Epidermal melanocyte (primary cell): ENCODE measurements at regions not wholly inside any gene's neighbourhood (a gene's known extent, or its start where the extent isn't known, plus 50 kb on each side); places are given as distances from the start of the nearest gene placed in this dataset.
"Not testable (repeated sequence)": the region's sequence is repeated elsewhere in the genome, so short reads cannot be mapped to it uniquely, and the experiment has no call there.

Experiments
- DNase-seq: peaks from one replicate; pipeline ENCODE4 v3.0.0; 2011; ENCODE audit warnings: low spot score; ENCODE audit not compliant: insufficient read length

DNA sequence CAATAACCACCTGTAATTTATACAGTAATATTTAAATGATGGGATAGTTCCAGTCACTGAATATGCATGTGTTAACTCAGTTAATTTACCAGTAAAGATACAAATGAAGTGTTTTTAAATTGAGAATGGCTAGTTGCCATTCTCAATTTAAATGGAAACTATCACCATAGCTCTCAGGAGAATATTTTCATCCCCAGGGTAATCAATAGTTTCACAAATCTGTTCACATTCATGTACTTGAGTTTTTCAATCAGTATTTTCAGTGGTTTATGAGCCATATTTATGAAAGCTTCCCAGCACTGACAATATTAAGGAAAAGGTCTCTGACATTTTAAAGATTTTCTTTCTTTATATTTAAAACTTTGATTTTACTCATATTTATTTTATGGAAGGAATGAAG is 439.3 kb downstream of the MAT2B start:
- no peak for DNase-seq

DNA sequence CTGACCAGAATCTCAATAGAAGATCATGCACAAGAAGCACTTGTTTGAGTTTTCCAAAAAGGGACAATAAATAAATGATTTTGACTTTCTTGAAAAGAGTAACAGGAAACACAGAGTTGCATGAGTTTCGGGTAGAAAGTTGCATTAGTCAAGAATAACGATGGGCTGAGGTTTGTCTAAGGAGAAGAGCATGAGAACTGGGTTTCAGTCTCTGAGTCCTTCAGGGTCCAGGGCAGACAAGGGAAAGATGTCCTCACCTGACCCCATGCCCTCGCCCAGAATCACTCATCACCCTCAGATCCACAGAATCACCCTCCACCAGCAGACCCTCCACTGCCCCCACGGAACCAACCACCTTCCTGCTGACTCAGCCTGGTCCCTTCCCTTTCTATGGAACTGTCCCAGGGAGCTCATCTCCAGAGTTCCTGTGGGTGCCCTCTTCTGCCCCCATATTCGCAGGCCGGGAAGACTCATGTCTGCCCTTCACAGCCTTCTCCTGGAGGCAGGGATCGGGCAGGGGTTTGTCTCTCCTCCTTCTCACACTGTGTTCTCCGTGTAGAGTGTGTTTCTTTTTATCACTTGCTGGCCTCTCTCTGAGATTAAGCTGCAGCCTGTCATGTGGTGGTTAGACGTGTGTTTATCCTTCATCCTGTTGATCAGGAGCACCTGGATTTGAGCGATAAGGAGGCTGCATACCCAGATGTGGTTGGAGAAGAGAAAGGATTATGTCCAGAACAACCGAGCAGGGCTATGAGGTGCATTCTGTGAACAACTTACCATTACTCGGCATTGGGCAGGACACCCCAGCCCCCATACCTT is 442.6 kb downstream of the MAT2B start:
- no peak for DNase-seq

DNA sequence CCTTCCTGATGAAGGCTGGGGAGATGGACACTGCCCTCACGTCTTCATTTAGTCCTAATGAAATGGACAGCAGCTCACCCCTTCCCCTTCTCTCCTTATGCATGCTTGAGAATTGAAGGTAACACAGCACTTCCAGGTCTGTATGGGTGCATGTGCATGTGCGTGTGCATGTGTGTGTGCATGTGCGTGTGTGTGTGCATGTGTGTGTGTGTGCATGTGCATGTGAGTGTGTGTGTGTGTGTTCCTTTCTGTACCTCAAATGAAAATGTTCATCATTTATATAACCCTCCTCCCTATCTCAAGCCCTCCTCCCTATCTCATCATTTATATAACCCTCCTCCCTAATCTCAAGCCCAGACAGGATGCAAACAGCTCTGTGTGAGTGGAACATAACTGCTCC is 444.8 kb downstream of the MAT2B start:
- DNase-seq = no peak

DNA sequence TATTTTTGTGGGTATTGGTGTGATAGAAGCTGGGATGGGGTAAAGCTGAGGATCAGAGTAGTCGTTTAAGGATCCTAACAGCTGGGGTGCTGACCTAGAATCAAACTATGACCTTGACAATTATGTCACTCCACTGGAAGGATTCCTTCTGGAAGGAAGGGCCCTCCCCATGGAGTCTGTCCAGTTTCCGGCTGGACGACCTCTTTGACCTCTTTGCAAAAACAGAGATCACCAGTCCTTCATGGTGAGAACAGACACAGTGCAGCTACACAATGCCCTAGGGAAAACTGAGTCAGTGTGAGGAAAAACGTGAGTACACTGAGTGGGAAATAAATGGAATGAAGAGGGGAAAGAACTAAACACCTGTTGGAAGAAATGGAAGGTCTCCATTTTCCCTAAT is 445.6 kb downstream of the MAT2B start:
- DNase-seq = no peak

DNA sequence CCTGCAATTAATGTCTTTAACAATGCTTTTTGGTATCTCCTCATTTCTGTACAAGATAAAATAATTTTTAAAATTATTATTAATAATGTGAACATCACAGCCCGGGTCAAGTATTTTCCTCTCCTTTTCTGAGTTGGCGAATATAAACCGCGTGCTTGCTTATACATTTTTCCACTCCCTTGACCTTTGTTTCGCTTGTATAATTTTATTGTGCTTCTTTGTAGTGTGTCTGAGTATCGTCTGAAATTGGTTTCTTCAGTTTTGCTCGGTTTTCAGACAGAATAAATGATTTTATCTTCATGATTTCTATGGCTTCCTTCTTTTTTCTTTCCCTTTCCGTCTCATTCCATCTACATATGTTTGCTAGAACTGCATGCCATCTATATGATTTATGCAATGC is 448.5 kb downstream of the MAT2B start:
- no peak for DNase-seq

DNA sequence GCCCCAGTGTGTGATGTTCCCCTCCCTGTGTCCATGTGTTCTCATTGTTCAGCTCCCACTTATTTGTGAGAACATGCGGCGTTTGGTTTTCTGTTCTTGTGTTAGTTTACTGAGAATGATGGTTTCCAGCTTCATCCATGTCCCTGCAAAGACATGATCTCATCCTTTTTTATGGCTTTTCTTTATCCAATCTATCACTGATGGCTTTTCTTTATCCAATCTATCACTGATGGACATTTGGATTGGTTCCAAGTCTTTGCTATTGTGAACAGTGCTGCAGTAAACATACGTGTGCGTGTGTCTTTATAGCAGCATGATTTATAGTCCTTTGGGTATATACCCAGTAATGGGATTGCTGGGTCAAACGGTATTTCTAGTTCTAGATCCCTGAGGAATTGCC is 455.8 kb downstream of the MAT2B start:
- DNase-seq = not testable (repeated sequence)

DNA sequence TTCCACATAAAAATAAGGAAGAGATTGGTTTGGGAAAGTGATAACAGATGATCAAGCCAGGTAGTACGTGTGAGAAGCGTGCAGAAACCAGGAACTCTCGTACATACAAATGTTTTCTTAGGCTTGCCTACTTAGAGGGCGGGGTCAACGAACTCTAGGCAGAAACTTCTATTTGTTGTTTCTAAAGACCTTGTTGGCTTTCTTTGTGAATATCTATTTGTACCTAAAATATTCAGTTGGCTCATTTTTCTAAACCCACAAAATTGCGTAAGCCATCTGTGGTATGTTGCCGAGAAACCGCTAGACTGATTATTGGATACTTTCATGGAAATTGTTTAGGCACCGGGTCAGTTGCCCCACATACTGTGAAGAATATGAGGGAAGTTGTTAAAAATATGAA is 458.5 kb downstream of the MAT2B start:
- DNase-seq = no peak

DNA sequence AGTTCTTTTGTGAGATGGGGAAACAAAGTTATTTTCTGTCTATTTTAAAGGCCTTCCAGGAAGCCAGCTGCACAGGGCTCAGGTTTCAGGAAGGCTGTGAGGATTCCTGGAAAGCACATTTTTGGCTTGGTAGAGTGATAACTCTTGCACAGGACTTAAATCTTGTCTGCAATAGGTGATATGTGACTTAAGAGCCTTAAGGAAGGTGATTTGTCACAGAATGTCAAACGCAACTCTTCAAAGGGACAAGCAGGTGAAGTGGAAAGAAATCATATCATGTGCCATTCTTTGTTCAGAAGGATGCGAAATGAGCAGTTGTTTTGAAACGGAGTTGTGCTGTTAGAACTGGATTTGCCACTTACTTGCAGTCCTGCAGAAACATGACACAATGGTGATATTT is 459.3 kb downstream of the MAT2B start:
- no peak for DNase-seq

DNA sequence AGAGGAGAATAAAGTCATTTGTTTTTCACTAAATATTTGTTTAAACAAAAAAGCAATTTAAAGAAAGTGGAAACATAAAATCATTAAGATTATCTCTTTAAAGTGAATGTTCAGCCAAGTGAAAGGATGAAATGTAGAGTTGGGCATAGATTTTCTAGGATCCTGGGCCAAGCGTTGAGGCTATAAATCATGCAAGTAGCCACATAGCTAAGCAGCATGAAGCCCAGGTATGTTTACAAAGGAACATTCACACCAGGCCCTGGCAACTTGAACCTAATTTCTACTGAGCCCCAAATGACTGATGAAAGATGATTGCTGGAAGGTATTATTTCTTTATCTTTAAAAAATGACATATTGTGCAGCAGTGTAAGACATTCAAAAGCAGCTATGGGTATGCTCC is 461.8 kb downstream of the MAT2B start:
- DNase-seq = no peak

DNA sequence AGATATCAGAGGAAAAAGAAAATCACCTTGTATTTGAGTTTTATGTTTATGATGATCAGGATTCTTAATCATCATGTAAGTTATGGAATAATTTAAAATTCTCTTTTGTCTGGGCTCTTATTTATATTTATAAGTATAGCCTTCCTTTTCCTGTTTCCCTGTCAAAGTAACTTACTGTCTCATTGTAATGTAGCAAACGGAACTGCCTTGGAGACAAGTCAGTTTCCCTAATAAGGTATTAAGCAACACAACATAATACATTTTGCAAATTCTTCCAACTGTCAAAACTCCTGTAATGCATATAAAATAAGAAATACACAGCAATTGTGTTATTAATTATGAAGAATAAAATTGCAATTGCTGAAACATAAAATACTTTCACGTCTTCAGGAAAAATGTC is 463.2 kb downstream of the MAT2B start:
- no peak for DNase-seq

DNA sequence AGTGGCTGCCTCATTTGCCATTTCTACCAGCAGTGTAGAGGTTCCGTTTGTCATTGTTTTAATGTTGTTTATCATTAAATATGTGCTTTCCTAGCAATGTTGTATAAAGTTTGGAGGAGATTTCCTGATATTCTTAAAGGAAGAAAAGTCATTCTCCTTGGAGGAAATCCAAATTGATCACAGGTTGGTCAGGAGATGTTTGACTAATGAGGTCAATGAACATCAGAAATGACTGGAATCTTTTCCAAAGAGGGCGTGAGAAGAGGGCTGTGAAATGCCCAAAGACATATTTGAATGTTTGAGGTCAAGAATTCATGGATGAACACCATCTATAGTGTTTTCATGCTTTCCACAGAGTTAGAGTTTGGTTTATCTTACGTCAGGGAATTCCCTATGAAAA is 471.3 kb downstream of the MAT2B start:
- DNase-seq = no peak

DNA sequence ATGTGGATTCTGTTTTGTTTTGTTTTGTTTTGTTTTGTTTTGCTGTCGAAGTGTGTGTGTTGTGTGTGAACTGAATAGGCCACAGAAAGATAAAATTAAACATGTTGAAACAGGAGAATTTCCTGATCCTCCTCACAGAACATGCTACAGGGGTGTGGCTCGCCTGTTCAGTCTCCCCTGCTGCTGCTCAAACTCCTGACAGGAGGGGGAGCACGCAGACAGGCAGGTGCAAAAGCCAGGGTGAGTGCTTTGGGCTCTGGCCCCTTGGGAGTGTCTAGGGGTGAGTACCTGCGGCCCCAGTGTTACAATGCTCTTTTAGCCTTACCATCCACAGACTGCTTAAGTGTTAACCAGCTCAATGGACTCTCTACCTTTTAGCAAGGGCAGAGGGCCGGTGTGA is 473.5 kb downstream of the MAT2B start:
- no peak for DNase-seq

DNA sequence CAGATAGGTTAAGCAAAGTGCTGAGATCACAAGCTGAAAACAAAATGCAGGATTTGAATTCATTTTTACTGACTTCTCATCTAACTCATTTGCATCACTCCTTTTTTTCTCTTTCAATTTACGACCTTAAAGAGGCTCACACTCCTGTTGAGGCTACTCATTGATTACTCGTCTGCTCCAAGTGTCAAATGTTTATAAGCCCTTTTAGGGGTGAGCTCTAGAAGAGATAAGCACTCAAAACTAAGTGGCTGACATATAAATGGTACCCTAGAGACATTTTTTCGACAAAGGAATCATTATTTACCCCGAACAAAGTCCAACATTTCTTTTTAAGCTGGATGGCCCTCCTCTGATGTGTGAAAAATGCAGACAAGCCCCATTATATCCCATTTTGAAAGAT is 483.1 kb downstream of the MAT2B start:
- no peak for DNase-seq

DNA sequence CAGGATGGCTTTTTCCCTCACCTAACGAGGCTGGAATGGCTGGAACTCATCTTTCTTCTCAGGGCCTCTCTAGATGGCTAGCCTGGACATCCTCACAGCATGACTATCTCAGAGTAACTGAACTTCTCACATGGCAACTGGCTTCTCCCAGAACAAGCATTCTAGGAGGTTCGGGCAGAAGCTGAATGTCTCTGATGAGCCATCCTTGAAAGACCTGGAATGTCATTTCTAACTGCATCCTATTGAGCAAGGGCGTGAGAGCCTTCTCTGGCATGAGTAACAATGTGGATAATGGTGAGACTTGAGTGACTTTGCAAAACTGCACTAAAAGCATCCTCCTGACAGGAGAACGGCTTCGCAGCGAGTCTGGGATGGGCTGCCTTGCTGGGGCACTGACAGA is 487.7 kb downstream of the MAT2B start:
- no peak for DNase-seq

DNA sequence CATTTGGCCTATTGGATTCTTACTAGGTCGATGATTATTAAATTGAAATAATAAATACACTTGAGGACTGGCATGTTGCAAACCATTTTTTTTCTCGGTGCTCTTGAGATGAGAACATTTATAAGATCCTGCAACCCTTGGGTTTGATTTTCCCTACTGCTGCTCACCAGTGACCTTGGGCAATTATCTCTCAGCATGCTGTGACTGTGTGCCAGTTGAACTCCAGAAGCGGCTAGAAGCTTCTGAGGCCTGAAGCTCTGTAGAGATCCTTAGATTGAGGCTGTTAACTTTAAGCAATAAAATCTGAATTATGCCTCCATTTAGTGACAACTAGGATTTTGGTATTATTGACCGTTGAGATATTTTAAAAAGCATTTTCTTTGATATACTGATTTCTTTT is 489.8 kb downstream of the MAT2B start:
- no peak for DNase-seq

DNA sequence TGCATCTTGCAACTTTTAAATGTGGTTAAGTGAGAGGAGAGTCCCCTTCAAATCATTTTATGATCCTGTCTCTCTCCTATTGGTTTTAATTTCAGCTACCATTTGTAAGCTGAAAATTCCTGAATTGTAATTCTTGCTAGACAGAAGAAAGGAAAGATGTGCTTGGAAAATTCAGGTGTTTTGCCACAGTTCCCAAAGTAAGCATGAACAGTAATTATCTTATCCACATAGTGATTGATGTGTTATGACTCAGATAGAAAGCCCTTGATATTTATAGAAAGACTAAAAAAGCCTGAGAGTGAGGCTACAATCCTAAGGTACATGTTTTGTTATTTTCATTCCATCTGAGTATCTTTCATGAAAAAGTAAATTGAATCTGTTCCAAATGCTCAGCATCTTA is 492.5 kb downstream of the MAT2B start:
- no peak for DNase-seq

DNA sequence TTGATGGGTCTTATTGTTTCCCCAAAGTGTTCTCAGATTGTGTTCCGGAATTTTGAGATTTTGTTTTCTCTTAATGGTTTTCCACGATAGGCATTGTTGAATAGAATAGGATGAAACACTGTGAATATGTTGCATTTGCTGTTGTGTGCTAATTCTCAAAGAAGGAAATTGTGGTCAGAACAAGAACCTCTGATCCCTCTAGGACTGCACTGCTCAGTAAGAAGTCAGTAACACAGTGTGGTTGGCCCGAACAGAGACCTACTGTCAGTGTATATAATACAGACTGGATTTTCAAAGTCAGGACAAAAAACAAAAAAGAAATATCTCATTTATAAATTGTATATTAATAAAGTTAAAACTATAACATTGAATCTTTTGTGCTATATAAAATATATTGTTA is 494.8 kb downstream of the MAT2B start:
- no peak for DNase-seq

DNA sequence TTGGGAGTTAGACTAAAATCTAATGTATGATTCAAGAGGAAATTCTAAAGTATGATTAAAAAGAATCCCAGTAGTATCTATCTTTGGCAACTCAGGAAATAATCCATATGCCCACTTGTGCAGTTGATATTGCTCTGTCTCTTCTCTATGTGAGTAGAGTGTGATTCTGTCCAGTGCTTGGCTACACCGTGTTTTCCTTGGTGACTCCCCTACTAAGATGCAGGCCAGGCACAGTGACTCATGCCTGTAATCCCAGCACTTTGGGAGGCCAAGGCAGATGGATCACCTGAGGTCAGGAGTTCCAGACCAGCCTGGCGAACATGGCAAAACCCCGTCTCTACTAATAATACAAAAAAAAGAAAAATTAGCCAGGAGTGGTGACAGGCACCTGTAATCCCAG is 495.4 kb downstream of the MAT2B start:
- no peak for DNase-seq

DNA sequence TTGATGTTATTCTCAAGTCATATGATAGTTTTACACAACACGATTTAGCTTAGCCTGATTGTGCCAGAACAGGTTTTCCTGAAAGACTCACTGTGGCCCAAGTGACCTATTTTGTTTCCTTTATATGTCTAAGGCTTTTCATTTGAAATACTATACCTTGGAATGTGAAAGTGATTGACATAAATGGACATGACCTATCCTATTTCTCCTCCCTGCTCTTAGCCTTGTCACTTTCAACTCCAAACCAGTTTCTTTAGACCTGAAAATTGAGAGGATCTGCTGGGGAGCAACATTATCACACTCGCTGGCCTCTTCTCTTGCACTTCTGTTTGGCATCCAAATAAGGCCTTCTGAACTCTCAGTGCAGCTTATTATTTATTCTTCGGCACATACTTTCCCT is 496.8 kb downstream of the MAT2B start:
- DNase-seq = no peak

DNA sequence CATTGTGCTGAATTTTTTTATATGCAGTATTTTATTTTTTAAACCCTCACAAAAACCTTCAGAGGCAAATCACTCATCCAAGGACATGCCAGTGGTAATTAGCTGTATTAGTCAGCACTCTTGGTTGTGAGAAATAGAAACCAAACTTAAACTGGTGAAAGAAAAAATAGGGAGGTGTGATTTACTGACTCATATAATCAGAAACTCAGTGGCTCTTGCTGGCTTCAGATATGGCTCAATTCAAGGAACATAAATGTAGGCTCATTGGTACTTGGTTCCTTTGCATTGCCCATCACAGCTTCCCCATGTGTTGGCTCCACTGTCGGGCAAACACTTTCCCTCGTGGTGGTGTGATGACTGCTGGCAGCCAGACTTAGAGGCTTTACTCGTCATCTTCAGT is 497.2 kb downstream of the MAT2B start:
- no peak for DNase-seq

DNA sequence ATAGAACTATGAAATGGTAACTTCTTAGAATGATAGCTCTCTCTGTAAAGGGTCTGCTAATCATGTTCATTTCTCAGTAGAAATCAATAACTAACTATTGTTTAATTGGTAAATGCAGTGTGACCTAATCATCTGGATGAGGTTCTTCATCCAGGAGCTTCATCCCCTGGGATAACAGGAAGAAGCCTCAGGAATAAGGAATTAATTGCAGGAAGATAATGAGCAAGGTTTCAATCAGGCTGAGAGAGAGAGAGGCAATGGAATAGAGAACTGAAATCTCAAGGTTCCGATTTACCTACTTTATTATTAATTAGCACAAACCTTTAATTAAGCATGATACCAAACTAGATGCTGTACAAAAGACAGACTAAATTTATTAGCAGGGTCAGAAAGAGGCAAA is 499.7 kb downstream of the MAT2B start:
- DNase-seq = no peak

DNA sequence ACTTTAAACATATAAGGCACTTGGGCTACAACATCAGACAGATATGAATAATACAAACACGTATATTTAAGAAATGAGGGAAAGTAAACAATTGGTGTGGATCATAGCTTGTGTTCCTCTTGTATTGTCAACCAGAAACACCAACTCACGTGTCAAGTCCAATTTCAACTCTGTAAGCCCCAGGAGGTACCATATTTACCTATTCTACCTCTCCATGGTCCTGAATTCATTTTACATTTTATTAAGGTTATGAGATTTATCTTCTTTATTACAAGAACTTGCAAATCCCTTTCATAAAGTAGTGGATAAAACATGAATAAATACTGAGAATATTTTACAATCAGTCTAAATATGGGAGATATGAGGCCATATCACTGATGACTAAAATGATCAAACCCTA is 501.6 kb downstream of the MAT2B start:
- DNase-seq = no peak

DNA sequence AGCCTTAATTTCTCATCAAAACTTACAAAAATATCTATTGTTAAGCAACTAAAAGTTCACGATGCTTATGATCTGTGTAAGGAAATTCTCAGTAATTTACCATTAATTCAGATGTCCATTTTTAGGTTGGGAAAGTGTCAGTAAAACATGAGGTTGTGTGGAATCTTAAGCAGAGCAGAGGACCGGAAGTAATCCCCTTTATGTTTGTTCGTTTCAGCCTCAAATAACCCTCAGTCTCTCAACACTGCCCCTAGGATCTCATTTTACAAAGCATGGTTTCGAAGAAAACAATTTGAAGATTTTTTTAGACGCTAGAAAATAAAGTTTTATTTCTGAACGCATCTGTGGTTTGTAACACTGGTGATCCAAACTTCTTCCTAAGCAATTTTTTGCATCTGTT is 504.2 kb downstream of the MAT2B start:
- no peak for DNase-seq

DNA sequence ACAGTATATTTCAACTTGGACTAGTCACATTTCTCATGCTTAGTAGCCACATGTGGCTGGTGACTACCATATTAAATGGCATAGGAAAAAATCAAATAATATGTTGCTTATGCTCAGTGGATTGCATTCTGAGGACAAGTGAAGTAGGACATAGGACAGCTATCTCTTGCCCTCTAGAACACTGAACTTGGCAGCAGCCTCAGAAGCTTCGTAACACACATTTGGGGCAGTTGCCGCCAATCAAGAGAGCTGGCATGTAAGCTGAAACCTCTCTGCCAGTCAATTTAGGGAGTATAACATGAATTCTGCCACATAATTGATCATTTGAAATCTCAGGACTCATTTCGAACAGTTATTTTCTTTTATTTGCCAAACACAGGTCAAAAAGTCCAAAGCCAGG is 505.5 kb downstream of the MAT2B start:
- DNase-seq = no peak
